Aorta (tissue), 5 donors: ENCODE measurements at regions not wholly inside any gene's neighbourhood (a gene's known extent, or its start where the extent isn't known, plus 50 kb on each side); places are given as distances from the start of the nearest gene placed in this dataset.

Source experiments
- ATAC-seq: fragments of 200-7000 bp; cut with Tn5 transposase; one replicate; pipeline ENCODE4 v1.9.1; 2022; ENCODE audit warnings: moderate library complexity; ENCODE audit not compliant: low FRiP score
- DNase-seq, 2 donors: peaks; one replicate each; pipeline ENCODE4 v3.0.0-alpha.2; 2020
- H3K27ac ChIP-seq, 2 donors: one replicate each; pipeline ENCODE4 v1.5.1; 2013; ENCODE audit warnings: low read length in 2 of 2, mild to moderate bottlenecking in 2 of 2, moderate library complexity in 2 of 2, control low read depth in 1 of 2, inconsistent platforms in 1 of 2, low read depth in 1 of 2
- H3K27me3 ChIP-seq, 2 donors: one replicate each; pipeline ENCODE4 v1.6.1; 2013; ENCODE audit warnings: control low read depth in 1 of 2, low read length in 1 of 2, mild to moderate bottlenecking in 1 of 2, moderate library complexity in 1 of 2; ENCODE audit not compliant: insufficient read depth in 2 of 2, control insufficient read depth in 1 of 2
- H3K36me3 ChIP-seq, 2 donors: one replicate each; pipeline ENCODE4 v1.6.1; 2013; ENCODE audit warnings: control low read depth in 1 of 2, low read length in 1 of 2, mild to moderate bottlenecking in 1 of 2; ENCODE audit not compliant: insufficient read depth in 2 of 2, control insufficient read depth in 1 of 2
- H3K4me1 ChIP-seq, 2 donors: one replicate each; pipeline ENCODE4 v1.6.1; 2013; ENCODE audit warnings: low read length in 2 of 2, control low read depth in 1 of 2, mild to moderate bottlenecking in 1 of 2, moderate library complexity in 1 of 2; ENCODE audit not compliant: insufficient read depth in 2 of 2, control insufficient read depth in 1 of 2
- H3K4me3 ChIP-seq, 2 donors: one replicate each; pipeline ENCODE4 v1.5.1; 2013; ENCODE audit warnings: low read length in 2 of 2, control low read depth in 1 of 2, mild to moderate bottlenecking in 1 of 2
- H3K9me3 ChIP-seq: one replicate; pipeline ENCODE4 v1.6.1; 2013; ENCODE audit warnings: mild to moderate bottlenecking, low read length; ENCODE audit not compliant: control insufficient read depth
- WGBS, 2 donors: extraction: QIAGEN DNeasy Blood & Tissue Kit; methylation state at CpG; one replicate each; pipeline ENCODE4 v1.1.7; 2013; 5-methylcytosine and 5-hydroxymethylcytosine counted together
- intact Hi-C, 2 donors: fragments of 100-400 bp; cut with DNase I; formaldehyde crosslinking; loops; one replicate each; pipeline versions ENCODE4 v1.14.2 to v1.15.0; 2022
- donor health status: healthy with polysubstance abuse.
- donor health status: Bipolar disorder and iron deficiency.
- donor health status: DM: no; HTN: no; CAD: no.
- donor health status: DM: no; HTN: no; CAD: no.
- donor health status: DM: yes; HTN: yes; CAD: no.

DNA sequence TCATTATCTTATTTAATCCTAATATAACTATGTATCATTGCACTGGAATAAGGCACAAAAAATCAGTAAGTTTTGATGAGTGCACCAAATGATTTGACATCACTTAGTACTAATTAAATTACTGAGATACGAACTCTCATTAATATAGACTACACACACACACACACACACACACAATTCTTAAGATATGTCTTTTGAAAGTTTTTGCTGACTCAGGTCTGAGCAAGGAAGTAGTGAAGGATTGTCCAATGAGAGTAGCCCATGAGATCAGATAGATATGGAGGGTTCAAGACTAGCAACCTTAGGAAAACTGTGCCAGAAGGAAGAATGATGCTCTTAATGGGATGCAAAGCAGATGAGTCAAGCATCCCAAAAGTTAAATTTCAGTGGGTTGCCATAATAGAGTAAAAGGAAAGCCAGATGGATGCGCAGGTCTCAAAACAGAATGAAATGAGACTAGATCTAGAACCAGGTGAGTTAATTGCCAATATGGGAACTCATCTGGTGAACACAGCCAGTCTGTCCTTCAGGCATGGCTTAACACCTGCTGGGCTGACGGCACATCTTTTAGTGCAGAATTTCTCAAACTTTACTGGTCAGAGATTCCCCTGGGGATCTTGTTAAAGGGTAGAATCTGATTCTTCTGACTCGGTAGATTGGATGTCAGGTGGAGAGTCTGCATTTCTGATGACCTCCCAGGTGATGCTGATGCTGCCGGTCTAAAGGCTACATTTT is 197.0 kb upstream of the NR4A3 start:
- no peaks in the 10 kb centered on the region for H3K9me3 ChIP-seq
- WGBS, 2 donors = 94 to 97% methylated on average over 5 of the region's 5 CpGs
- intact Hi-C loops = no loop called here
- H3K36me3 ChIP-seq = no peaks in the 10 kb centered on the region
- H3K27me3 ChIP-seq = no peaks in the 10 kb centered on the region
- ATAC-seq (no peak), DNase-seq (no peak)
- H3K4me3 ChIP-seq = no peak overlapping the region
- no peaks in the 10 kb centered on the region for H3K4me1 ChIP-seq
- H3K27ac ChIP-seq = no peak overlapping the region

DNA sequence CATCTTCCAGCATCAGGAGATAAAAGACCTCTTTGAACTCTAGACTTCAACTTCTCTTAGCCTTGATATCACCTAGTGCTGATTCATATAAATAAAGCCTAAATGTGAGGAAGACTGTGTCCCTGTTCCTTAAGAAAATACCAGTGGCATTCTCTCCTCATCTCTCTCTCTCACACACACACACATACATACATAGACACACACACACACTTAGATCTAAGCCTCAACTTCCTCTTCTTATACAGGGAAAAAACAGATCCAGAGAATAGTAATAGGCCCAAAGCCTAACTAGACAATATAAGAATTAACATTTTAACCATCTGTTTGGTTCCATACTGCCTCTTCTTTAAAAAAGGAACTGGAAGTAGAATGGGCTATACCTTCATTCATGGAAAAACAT is 195.3 kb upstream of the NR4A3 start:
- intact Hi-C loops = no loop called here
- H3K4me1 ChIP-seq = no peaks in the 10 kb centered on the region
- H3K9me3 ChIP-seq = no peaks in the 10 kb centered on the region
- H3K27me3 ChIP-seq = no peaks in the 10 kb centered on the region
- DNase-seq (no peak), ATAC-seq (no peak)
- no peak overlapping the region for H3K27ac ChIP-seq
- no peak overlapping the region for H3K4me3 ChIP-seq
- no peaks in the 10 kb centered on the region for H3K36me3 ChIP-seq

DNA sequence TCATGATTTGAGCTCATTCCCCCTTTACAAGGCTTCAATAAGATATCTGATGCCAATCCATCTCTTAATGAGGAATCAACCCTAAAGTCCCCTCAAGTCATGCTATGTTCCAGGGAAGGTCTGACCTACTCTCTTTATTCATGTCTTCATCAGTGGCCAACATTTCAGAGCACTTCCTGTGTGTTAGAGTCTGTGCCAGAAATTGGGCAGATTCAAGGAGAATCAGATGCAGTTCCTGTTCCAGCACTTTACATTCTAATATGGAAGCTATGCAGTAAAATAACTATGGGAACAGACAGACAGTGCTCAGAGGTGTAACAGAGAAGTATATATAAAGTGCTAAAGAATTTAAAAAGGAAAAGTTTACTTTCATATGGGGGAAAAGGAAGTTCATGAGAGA is 193.4 kb upstream of the NR4A3 start:
- Histone ChIP-seq H3K9me3 (no peaks in the 10 kb centered on the region), H3K27me3 (no peaks in the 10 kb centered on the region), H3K36me3 (no peaks in the 10 kb centered on the region), H3K4me3 (no peak overlapping the region), H3K27ac (no peak overlapping the region), H3K4me1 (no peaks in the 10 kb centered on the region)
- no peak for DNase-seq
- intact Hi-C loops = no loop called here
- ATAC-seq = no peak

DNA sequence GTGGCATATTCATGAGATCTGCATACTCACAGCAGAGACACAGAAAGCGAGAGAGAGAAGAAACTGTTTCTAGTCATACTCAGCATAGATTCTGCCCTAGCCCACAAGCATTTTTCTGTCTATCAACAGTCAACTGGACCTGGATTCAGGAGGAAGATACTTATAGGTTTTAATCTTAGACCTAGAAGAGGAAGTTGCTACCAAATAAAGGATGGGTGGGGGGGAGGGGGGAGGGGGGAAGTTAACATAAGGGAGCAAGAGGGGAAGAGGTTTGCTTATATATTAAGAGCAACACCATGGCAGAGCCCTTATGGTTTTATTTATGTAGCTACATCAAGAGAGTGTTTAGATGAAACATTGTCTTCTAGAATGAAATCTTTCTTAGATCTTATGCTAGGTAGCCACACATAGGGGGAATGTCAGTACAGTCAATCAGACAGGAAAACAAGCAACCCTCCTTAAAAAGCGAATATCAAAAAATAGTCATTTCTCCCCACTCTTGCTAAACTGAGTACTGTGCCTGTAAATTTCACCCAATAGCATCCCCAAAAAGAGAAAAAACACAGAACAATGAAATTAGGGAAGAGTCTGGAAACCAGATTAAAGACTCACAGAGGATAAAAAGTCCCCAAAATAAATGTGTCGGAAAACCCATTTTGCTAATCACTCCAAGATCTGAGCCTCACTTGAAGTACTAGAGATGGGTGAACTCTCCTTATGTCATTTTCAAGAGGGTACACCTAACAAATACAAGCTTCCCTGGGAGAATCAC is 192.7 kb upstream of the NR4A3 start:
- DNase-seq (no peak), ATAC-seq (no peak)
- 96 to 97% methylated on average over 3 of the region's 3 CpGs for WGBS, 2 donors
- no peaks in the 10 kb centered on the region for H3K9me3 ChIP-seq
- H3K4me1 ChIP-seq = no peaks in the 10 kb centered on the region
- H3K27ac ChIP-seq = no peak overlapping the region
- H3K27me3 ChIP-seq = no peaks in the 10 kb centered on the region
- no peaks in the 10 kb centered on the region for H3K36me3 ChIP-seq
- intact Hi-C loops = no loop called here
- H3K4me3 ChIP-seq = no peak overlapping the region

DNA sequence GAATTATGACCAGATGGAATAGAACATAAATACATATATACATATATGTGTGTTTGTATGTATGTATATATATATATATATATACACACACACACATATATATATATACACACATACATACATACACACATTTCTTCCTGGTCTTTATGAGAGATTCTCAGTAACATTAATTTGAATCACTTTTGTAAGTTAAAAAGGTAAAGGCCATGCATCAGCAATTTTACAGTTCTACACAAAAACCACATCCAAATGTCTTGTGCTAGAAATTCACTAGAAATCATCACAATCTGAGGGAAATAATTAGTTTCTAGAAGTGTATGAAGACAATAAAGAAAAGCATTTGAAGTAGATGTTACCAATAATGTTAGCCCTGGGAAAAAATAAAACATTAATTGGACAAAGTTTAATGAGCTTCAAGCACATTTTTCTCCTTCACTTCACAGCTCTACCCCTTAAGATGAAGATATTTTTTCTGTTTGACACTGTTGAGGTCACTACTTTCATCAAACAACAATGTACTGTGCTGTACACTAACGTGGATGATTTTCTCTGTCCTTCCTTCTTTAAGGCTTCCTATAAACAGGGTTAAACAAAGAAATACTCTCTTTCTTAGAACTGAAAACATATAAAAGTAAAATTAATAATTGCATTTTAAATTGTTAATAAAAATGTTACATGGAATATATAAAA is 189.2 kb upstream of the NR4A3 start:
- 76 to 84% methylated on average over 1 of the region's 1 CpG for WGBS, 2 donors
- H3K9me3 ChIP-seq = no peaks in the 10 kb centered on the region
- intact Hi-C loops = no loop called here
- no peaks in the 10 kb centered on the region for H3K36me3 ChIP-seq
- no peaks in the 10 kb centered on the region for H3K27me3 ChIP-seq
- no peak overlapping the region for H3K27ac ChIP-seq
- no peak for DNase-seq
- H3K4me3 ChIP-seq = no peak overlapping the region
- no peak for ATAC-seq
- no peaks in the 10 kb centered on the region for H3K4me1 ChIP-seq

DNA sequence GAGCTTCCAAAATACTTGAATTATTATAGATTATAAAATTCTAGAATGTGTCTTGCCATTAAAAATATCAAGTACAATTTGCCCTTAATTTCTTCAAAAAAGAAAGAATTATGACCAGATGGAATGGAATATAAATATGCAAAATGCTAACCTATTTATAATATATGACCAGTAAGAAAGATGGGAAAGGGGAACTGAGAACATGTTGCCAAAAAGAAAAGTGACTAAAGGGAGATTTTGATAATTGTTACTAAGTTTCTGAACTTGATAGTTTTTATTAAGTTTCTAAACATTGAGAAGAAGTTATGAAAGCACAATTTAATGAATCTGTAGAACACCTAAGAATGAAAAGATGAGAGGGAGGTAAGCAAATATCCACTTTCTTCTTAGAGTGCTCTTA is 188.4 kb upstream of the NR4A3 start:
- no peaks in the 10 kb centered on the region for H3K36me3 ChIP-seq
- ATAC-seq (no peak), DNase-seq (no peak)
- H3K4me3 ChIP-seq = no peak overlapping the region
- H3K9me3 ChIP-seq = no peaks in the 10 kb centered on the region
- no peaks in the 10 kb centered on the region for H3K27me3 ChIP-seq
- no peak overlapping the region for H3K27ac ChIP-seq
- H3K4me1 ChIP-seq = no peaks in the 10 kb centered on the region
- intact Hi-C loops = no loop called here

DNA sequence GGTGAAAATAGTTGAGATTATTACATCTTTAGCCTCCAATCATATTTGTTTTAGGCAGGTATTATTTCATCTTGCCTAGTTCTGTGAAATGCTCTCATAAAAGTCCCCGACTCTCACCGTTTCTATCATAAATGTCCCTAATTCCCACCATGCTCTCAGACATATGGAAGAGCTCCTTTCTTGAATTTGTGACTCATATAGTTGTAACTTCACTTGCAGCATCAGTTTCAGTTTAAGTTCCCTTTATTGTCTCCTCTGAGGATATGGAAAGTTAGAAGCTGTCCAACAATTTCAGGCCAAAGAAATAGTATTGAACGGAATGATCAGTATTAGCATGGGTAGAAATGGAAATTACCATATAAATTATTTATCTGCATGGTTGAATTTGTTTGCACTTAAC is 187.5 kb upstream of the NR4A3 start:
- DNase-seq (no peak), ATAC-seq (no peak)
- Histone ChIP-seq H3K27me3 (no peaks in the 10 kb centered on the region), H3K4me3 (no peak overlapping the region), H3K27ac (no peak overlapping the region), H3K4me1 (no peaks in the 10 kb centered on the region), H3K36me3 (no peaks in the 10 kb centered on the region), H3K9me3 (no peaks in the 10 kb centered on the region)
- intact Hi-C loops = no loop called here
- 89 to 91% methylated on average over 3 of the region's 3 CpGs for WGBS, 2 donors

DNA sequence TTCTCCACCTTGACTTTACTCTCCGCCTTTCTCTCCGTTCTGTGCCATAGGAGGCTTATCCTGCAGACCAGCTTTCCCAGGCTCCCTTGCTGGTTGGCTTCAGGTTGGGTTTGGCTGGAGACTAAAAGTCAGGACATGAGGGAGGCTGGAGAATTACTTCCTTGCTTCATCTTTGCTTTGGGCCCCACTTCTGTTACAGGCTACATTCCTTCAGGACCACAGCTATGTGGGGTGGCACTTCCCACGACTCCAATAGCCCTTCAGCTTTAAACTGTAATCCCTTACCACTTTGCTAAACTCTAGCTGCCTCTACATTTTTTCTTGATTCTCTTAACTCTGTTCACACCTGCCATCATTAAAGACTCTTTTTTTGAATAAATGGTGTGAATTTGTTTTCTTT is 186.7 kb upstream of the NR4A3 start:
- Histone ChIP-seq H3K4me3 (no peak overlapping the region), H3K9me3 (no peaks in the 10 kb centered on the region), H3K36me3 (no peaks in the 10 kb centered on the region), H3K27me3 (no peaks in the 10 kb centered on the region), H3K4me1 (no peaks in the 10 kb centered on the region), H3K27ac (no peak overlapping the region)
- 82 to 87% methylated on average over 3 of the region's 3 CpGs for WGBS, 2 donors
- DNase-seq (no peak), ATAC-seq (no peak)
- intact Hi-C loops = no loop called here

DNA sequence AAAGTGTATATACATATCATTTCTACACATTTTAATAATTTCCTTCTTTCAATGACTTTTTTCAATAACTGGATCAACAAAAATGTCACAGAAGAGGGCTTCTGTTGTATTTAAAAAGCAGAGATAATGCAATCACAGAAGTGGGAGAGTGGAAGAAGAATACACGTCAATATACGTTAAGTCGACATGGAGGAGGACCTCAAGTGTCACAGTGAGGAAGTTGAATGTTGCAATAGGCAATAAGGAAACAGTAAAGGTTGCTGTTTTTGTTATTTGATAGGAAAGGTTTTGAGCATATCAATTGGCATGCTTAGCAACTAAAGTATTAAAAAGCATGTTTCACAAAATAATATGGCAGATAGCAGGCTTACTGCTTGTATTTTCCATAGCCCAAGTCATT is 184.0 kb upstream of the NR4A3 start:
- no peak for DNase-seq
- Histone ChIP-seq H3K36me3 (no peaks in the 10 kb centered on the region), H3K4me1 (no peaks in the 10 kb centered on the region), H3K9me3 (no peaks in the 10 kb centered on the region), H3K4me3 (no peak overlapping the region), H3K27ac (no peak overlapping the region), H3K27me3 (no peaks in the 10 kb centered on the region)
- 89 to 95% methylated on average over 3 of the region's 3 CpGs for WGBS, 2 donors
- intact Hi-C loops = no loop called here
- no peak for ATAC-seq
